Tibial artery (tissue), 4 donors: ENCODE measurements at regions not wholly inside any gene's neighbourhood (a gene's known extent, or its start where the extent isn't known, plus 50 kb on each side); places are given as distances from the start of the nearest gene placed in this dataset.
A peak's percentile ranks its signal among the peaks of the same experiment; 100 is the strongest.

ENCODE experiments used
- DNase-seq, 2 donors: peaks; one replicate each; pipeline ENCODE4 v3.0.0-alpha.2; 2019
- H3K27ac ChIP-seq, 2 donors: fragments of 200-600 bp; sonication (generic) in 1 of 2; 1 replicate in 1 of 2; 2 replicates in 1 of 2; pipeline ENCODE4 v1.5.1; 2018 to 2019; ENCODE audit warnings: mild to moderate bottlenecking in 1 of 2
- H3K27me3 ChIP-seq, 2 donors: fragments of 200-600 bp; sonication (generic) in 1 of 2; one replicate each; pipeline versions ENCODE4 v1.5.1 to v1.6.0; 2016 to 2019
- H3K36me3 ChIP-seq, 3 donors: fragments of 200-600 bp; sonication (generic) in 2 of 3; one replicate each; pipeline ENCODE4 v1.5.1; 2016 to 2019; ENCODE audit warnings: mild to moderate bottlenecking in 2 of 3
- H3K4me1 ChIP-seq, 4 donors: fragments of 200-600 bp; sonication (generic) in 2 of 4; 1 replicate in 3 of 4; 2 replicates in 1 of 4; pipeline ENCODE4 v1.5.1; 2016 to 2019
- H3K4me3 ChIP-seq, 2 donors: fragments of 200-600 bp; sonication (generic) in 1 of 2; 1 replicate in 1 of 2; 2 replicates in 1 of 2; pipeline ENCODE4 v1.5.1; 2018 to 2019; ENCODE audit warnings: mild to moderate bottlenecking in 2 of 2
- H3K9me3 ChIP-seq, 3 donors: fragments of 200-600 bp; sonication (generic) in 1 of 3; one replicate each; pipeline ENCODE4 v1.5.1; 2016 to 2019
- intact Hi-C: fragments of 100-400 bp; cut with DNase I; formaldehyde crosslinking; loops from one replicate; pipeline ENCODE4 v1.15.0; 2023; ENCODE audit warnings: low total_unique reads
- TF ChIP-seq, protein P1 (sequence below), 2 experiments: fragments of 200-600 bp in 1 of 2; fragments of 450-650 bp in 1 of 2; IDR thresholded peaks; one replicate each; pipeline ENCODE4 v1.5.1; 2017 to 2019; ENCODE audit warnings: antibody characterized with exemption in 2 of 2, mild to moderate bottlenecking in 1 of 2, moderate library complexity in 1 of 2

DNA sequence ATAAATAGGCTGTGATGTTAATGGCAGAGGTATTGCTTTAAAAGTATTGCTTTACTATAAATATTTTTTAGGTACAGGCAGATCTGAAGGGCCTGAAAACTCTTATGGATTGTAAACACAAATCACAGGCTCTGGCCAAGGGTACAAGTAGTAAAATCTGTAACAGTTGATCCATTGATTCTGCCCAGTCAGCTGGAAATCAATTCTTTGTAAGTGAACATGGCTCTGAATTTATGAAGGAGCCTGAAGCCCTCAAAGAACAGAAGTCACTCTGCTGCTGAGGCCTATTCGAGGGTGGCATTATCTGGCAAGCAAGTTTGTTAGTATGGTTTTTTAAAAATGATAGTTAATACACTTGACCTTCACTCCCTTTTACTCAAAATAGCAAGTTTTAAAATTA, 834.0 kb upstream of the TMPRSS15 start:
- Histone ChIP-seq H3K4me3 (no peak overlapping the region), H3K27me3 (no peaks in the 10 kb centered on the region), H3K4me1 (no peaks in the 10 kb centered on the region), H3K27ac (no peak overlapping the region), H3K36me3 (no peaks in the 10 kb centered on the region), H3K9me3 (no peaks in the 10 kb centered on the region)
- intact Hi-C loops: no loop called here
- TF ChIP-seq, protein P1, sequence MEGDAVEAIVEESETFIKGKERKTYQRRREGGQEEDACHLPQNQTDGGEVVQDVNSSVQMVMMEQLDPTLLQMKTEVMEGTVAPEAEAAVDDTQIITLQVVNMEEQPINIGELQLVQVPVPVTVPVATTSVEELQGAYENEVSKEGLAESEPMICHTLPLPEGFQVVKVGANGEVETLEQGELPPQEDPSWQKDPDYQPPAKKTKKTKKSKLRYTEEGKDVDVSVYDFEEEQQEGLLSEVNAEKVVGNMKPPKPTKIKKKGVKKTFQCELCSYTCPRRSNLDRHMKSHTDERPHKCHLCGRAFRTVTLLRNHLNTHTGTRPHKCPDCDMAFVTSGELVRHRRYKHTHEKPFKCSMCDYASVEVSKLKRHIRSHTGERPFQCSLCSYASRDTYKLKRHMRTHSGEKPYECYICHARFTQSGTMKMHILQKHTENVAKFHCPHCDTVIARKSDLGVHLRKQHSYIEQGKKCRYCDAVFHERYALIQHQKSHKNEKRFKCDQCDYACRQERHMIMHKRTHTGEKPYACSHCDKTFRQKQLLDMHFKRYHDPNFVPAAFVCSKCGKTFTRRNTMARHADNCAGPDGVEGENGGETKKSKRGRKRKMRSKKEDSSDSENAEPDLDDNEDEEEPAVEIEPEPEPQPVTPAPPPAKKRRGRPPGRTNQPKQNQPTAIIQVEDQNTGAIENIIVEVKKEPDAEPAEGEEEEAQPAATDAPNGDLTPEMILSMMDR (IDR thresholded peaks at IDR 0.05): no peak
- DNase-seq: no peak

DNA sequence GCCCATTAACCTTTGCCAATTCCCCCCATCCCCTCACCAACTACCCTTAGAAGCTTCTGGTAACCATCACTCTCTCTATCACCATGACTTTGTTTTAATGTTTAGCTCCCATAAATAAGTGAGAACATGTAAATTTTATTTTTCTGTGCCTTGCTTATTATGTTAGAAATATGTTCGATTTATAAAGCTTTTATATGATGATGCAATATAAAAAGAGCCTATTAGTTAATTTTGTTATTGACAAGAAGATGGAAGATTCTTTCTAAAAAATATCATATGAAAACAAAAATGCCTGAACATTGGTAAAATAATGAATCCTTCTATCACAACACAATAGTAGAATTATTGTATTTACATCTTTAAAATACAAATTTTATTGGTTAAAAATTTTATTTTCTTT, 836.1 kb upstream of the TMPRSS15 start:
- H3K36me3 ChIP-seq: no peaks in the 10 kb centered on the region
- TF ChIP-seq, protein P1 (IDR thresholded peaks at IDR 0.05): no peak
- intact Hi-C loops: no loop called here

DNA sequence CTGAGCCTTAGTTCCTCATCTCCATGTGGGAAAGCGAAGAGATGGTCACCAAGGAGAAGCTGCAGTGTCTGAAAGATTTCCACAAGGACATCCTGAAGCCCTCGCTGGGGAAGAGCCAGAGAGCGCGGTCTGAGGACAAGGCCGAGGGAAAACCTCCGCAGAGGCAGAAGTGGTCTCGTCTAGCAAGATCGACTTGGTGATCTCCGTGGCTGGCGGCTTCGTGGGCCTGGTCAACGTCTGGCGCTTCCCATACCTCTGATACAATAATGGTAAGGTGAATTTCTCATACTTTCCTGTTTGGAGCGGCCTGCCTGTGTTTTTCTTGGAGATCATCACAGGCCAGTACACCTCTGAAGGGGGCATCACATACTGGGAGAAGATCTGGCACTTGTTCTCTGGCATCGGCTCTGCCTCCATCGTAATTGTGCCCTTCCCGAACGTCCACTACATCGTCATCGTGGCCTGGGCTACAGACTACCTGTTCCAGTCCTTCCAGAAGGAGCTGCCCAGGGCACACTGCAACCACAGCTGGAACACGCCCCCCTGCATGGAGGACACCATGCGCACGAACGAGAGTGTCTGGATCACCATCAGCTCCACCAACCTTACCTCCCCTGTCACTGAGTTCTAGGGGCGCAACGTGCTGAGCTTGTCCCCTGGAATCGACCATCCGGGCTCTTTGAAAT, 841.1 kb upstream of the TMPRSS15 start:
- intact Hi-C loops: no loop called here
- TF ChIP-seq, protein P1 (IDR thresholded peaks at IDR 0.05): no peak
- peak in 1 of 2 donors; percentile 31 for DNase-seq

More for the DNA sequence above, 836.1 kb upstream of the TMPRSS15 start:
- H3K4me3 ChIP-seq: no peak overlapping the region
- H3K4me1 ChIP-seq: no peaks in the 10 kb centered on the region
- H3K27me3 ChIP-seq: no peaks in the 10 kb centered on the region
- no peaks in the 10 kb centered on the region for H3K9me3 ChIP-seq
- H3K27ac ChIP-seq: no peak overlapping the region
- no peak for DNase-seq

DNA sequence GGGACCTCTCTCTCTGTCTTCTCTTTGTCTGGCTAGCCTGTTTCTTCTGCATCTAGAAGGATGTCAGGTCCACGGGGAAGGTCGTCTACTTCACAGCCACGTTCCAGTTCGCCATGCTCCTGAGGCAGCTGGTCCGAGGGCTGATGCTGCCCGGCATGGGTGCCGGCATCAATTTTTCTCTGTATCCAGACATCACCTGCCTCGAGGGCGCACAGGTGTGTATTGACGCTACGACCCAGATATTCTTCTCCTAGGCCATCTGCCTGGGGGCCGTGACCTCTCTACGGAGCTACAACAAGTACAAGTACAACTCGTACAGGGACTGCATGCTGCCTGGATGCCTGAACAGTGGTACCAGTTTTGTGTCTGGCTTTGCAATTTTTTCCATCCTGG, 841.6 kb upstream of the TMPRSS15 start:
- TF ChIP-seq, protein P1 (IDR thresholded peaks at IDR 0.05): no peak
- Histone ChIP-seq H3K27ac (no peak overlapping the region), H3K36me3 (no peaks in the 10 kb centered on the region), H3K4me1 (no peaks in the 10 kb centered on the region), H3K27me3 (no peaks in the 10 kb centered on the region), H3K9me3 (no peaks in the 10 kb centered on the region), H3K4me3 (no peak overlapping the region)
- peak in 1 of 2 donors; percentile 37 for DNase-seq
- intact Hi-C loops: no loop called here

More for the DNA sequence above, 841.1 kb upstream of the TMPRSS15 start:
- no peak overlapping the region for H3K27ac ChIP-seq
- H3K4me1 ChIP-seq: no peaks in the 10 kb centered on the region
- H3K4me3 ChIP-seq: no peak overlapping the region
- no peaks in the 10 kb centered on the region for H3K36me3 ChIP-seq
- H3K9me3 ChIP-seq: no peaks in the 10 kb centered on the region
- H3K27me3 ChIP-seq: no peaks in the 10 kb centered on the region

DNA sequence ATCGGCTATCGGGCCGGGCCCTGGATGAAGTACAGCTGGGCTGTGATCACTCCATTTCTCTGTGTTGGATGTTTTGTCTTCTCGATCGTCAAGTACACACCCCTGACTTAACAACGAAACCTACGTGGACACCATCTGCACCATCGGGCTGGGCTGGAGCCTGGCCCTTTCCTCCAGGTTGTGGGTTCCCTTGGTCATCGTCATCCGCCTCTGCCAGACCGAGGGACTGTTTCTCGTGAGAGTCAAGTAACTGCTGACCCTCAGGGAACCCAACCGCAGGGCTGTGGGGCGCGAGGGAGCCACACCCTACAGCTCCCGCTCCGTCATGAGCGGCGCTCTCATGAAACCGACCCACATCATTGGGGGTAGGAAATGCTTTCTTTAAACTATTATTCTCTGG, 842.4 kb upstream of the TMPRSS15 start:
- intact Hi-C loops: no loop called here
- no peaks in the 10 kb centered on the region for H3K36me3 ChIP-seq
- DNase-seq: no peak
- H3K9me3 ChIP-seq: no peaks in the 10 kb centered on the region
- H3K27ac ChIP-seq: no peak overlapping the region
- no peaks in the 10 kb centered on the region for H3K4me1 ChIP-seq
- TF ChIP-seq, protein P1 (IDR thresholded peaks at IDR 0.05): no peak
- H3K4me3 ChIP-seq: no peak overlapping the region
- H3K27me3 ChIP-seq: no peaks in the 10 kb centered on the region
